DMS114 treated with DMSO at 0.1 percent for 48 hours (cell line): ENCODE measurements at regions not wholly inside any gene's neighbourhood (a gene's known extent, or its start where the extent isn't known, plus 50 kb on each side); places are given as distances from the start of the nearest gene placed in this dataset.

Experiments
- DNase-seq: peaks from one replicate; lab custom pipeline; 2025; ENCODE audit not compliant: unreplicated experiment; lab: John Stamatoyannopoulos, UW

- DNase-seq, result no peak
These were observed 85.0 kb downstream of the NUF2 start for GRCh38 chr1:163406772-163407171.

GRCh38 chr1:163408262-163408661 is 86.5 kb downstream of the NUF2 start:
- no peak for DNase-seq

GRCh38 chr1:163410073-163410999 is 88.6 kb downstream of the NUF2 start:
- peak; percentile 34 for DNase-seq

DNA sequence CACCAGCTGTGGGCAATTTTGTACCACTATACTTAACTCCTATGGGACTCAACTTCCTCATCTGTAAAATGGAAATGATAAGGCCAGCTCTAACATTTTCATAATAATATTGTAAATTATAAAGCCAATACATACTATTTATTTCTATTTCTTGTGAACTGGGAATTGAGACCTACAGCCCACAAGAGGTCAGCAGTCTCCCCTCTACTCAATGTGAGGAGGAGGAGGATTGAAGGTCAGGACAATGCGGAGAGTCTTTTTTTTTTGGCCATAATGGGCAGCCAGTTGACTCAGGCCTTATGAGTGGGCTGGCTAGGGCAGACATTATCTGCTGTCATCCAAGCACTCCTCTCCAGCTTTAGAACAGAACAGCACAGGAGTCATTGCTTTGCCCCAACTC is 90.5 kb downstream of the NUF2 start:
- DNase-seq, result no peak

DNA sequence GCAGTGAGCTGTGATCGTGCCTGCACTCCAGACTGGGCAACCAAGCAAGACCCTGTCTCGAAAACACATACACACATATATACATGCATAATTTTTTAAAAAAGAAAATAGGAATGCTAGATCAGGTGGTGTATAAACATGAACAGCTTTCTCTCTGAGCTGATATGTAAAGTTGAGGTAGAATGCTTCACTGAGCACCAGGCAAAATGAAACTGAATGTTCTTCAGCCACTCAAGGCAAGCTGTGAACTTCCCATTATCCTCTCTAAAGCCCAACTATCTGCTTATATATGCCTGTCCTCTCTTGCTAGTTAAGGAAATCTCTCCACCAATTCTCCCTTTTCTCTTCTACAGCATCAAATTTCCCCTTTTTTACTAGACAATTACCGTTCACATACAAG is 93.0 kb downstream of the NUF2 start:
- no peak for DNase-seq

DNA sequence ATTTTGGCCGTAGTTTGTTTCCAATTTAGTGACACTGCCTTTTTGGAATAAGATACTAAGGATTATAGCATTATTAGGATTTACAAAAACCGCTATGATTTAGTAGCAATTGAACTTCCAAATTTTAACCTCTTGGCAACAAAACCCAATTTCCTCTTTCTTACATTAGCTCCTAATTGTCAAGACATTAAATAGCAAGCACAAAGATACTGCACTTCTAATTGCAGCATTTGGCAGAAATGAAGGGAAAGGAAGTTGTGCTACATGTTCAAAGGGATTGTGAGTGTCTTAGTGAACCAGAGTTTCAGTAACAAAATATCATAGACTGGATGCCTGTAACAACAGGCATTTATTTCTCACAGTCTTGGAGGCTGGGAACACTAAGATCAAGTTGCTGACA is 99.9 kb downstream of the NUF2 start:
- DNase-seq, result no peak

DNA sequence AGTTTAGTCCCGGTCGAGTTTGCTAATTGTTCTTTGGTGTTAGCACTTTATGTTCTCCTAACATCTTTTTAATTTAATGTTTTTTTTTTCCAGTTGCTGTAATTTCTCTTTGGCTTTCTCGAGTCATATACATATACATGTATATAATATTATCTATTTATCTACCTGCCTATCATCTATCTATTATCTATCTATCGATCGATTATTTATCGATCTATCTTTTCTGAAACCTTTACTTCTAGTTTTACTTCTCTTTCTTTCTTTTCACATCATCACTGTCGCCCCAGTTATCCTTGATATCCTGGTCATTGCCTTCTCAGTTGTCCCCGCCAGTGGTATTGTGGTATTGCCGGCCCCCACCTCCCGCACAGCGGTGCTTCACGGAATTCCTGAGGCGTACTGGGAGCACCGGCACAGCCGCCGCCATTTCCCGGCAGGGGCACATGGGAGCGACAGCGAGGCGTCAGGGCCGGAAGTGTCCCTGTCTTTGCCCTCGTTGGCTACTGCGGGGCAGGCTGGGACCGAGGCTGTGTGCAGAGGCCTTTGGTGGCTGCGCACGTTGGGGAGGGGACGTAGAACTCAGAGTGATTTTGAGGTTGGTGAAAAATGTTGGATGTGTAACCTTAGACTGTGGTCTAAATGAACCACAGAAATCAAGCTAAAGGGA is 101.1 kb downstream of the NUF2 start:
- DNase-seq, result no peak

- no peak for DNase-seq
These were observed 104.9 kb downstream of the NUF2 start for GRCh38 chr1:163426505-163427251.

- DNase-seq, result no peak
These were observed 105.5 kb downstream of the NUF2 start for GRCh38 chr1:163427279-163427678.

DNA sequence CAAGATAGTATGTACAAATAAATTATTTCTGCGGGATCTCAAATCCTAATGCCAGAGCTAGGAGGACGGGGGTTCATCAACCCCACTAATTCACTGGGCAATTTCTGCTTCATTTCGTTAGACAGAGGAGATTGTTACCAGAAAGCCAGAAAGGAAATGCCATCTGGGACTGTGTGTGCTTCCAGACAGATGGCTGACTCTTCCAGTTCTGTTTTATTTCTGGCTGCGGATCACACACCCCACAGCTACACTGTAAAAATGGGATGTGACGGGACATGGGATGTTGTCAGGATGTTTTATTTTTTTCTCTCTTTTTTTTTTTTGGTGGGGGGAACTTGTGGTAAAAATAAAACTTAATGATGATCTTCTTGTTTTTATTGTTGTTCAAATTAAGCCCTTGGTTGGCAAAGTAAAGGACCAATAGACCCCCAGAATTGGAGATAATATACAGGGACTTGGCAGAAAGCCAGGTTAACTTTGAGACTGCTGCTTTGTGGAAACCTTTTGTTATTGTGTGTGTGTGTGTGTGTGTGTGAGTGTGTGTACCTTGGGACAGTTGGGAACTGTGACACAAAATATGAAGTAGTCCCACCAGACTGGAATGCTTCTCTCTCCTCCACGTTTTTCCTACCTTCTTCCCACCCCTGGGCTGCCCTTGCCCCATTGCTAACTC is 114.5 kb downstream of the NUF2 start:
- DNase-seq, result no peak

GRCh38 chr1:163439471-163439870 is 117.7 kb downstream of the NUF2 start:
- DNase-seq, result no peak

DNA sequence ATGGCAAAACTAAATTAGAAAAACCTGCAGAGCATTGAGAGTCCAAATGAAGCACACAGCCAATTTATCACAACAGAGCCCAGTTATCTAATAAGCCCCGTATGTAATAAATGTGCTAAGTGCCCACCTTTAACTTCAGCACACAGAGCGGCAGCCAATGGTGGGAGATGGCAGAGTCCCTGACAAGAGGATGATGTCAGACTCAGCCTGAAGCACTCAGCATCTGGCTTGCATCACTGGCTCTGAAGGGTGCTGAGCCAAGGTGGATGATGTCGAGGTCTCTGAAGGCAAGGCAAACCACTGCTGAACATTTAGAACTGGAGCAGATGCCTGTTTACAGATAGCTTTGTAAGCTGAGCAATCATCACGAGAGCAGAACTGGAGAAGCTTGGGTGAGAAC is 118.3 kb downstream of the NUF2 start:
- no peak for DNase-seq

DNA sequence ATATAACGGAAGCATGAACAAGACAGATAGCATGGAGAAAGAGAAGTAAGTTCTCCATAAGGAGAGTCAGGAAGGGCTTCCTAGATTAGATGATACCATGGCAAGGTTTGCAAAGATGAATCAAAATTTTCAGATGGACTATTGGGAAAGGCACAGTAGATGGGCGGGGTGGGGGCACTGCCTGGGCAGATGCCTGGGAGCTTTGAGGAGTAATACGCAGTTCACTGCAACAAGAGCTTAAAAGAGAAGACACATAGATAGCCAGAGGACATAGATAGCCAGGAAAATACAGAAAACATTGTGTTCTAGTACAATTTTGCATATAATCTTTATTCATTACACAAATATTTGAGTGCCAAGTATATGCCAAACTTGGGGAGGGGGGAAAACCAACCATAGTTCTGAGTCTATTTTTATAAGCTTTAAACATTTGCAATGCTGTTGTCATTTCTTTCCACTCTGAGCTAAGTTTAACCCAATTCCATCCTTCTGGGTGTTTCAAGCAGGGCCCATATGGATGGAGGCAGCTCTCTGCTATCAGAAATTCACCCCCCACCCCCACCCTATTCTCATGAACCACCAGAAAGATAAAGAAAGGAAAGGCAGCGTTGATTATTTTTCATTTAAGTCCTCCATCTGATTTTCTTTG is 120.6 kb downstream of the NUF2 start:
- no peak for DNase-seq

GRCh38 chr1:163442895-163443294 is 121.1 kb downstream of the NUF2 start:
- no peak for DNase-seq

GRCh38 chr1:163443863-163444262 is 122.1 kb downstream of the NUF2 start:
- DNase-seq, result no peak

DNA sequence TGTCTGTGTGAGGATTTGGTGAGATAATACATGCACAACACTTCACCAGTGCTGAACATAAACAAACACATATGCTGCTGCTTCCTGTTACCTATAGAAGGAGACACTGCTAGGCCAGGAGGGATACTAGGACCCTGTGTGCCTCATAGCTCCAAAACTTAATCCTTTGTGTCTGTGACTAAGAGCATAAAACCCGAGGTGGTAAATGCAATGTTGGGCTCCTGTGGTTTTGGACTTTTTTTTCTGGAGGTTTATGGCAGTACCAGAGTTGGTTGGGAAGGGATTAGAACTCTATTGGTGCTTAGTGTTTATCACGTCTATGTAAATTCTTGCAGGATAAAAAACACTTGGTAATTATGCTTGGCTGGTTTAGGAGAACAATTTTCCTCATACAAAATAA is 122.9 kb downstream of the NUF2 start:
- DNase-seq, result no peak

DNA sequence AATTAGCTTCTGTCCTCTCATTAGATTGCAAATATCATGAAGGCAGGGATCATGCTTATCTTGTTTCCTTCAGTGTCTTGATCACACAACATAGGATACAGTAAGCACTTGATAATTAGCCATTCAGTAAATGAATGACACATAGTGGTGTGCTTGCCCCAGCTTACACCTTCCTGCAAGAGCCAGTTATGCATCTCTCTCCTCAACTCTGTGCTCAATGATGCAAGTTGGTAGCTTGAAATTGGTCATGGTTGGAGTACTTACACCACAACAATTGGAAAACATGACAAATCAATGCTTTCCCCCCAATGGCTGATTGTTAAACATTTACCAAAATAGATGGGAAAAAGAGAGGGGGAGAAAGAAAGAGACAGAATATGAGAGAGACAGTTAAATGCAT is 129.2 kb downstream of the NUF2 start:
- no peak for DNase-seq

DNA sequence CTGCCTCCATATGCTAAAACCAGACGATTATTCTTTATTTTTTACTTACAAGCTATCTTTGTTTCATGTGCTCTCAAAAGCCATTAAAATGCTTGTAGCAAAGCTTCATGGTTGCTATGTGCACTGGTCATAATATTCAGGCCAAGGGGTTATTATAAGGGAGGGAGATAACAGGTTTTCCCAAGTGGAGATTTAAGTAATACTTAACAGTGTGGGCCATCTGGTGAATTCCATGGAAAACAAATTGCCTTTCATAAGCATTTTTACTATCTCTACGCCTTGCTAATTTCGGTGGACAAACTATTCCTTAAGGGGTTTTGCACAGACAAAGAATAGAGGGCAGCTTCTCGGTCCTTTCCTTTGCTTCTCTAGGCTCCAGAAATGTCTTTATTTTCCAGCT is 137.8 kb downstream of the NUF2 start:
- DNase-seq, result no peak

DNA sequence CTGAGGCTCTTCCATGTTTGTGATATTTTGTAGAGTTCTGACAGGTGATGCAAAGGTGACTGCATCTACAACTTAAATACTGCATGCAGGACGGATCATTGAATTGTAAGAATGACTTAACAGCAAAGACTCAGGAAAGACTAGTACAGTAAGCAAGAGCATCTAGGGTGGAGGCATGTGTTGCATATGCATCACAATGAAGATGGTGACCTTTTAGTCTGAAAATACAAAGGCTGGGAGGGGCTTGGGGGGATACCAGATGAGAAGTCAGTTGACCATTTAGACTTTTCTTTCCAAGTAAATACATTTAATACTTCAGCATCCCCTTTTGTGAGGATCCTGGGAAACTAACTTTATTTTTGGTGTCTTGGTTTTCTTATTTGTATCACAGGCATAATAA is 145.5 kb downstream of the NUF2 start:
- DNase-seq, result no peak

GRCh38 chr1:163471779-163472650 is 150.3 kb downstream of the NUF2 start:
- DNase-seq, result no peak
